Breast epithelium (tissue), 3 donors: ENCODE measurements at regions not wholly inside any gene's neighbourhood (a gene's known extent, or its start where the extent isn't known, plus 50 kb on each side); places are given as distances from the start of the nearest gene placed in this dataset.

Experiments
- CTCF ChIP-seq, 3 donors: fragments of 450-650 bp; IDR thresholded peaks; one replicate each; pipeline ENCODE4 v1.5.1; 2016 to 2017; ENCODE audit warnings: antibody characterized with exemption in 3 of 3, mild to moderate bottlenecking in 3 of 3, moderate library complexity in 3 of 3
- POLR2A ChIP-seq: fragments of 450-650 bp; IDR thresholded peaks from one replicate; pipeline ENCODE4 v1.6.1; 2016; ENCODE audit warnings: antibody characterized with exemption, mild to moderate bottlenecking, moderate library complexity

- TF ChIP-seq CTCF (IDR thresholded peaks at IDR 0.05) (no peak), POLR2A (no peak)
These were observed 174.7 kb downstream of the KATNIP start for GRCh38 chr16:27724482-27725235.
